AG04449 (cell line): ENCODE measurements at regions not wholly inside any gene's neighbourhood (a gene's known extent, or its start where the extent isn't known, plus 50 kb on each side); places are given as distances from the start of the nearest gene placed in this dataset.

Source experiments
- CTCF ChIA-PET: fragments of 350-600 bp; formaldehyde crosslinking; extraction: SDS; loops from one replicate; lab custom pipeline; 2021; ENCODE audit warnings: antibody characterized with exemption; lab: Yijun Ruan, JAX
- POLR2A ChIA-PET: fragments of 400-600, 350-600 bp; formaldehyde crosslinking; extraction: SDS; loops from one replicate; lab custom pipeline; 2020; ENCODE audit warnings: antibody characterized with exemption, inconsistent platforms; lab: Yijun Ruan, JAX
- DNase-seq: peaks from one replicate; pipeline ENCODE4 v3.0.0-alpha.2; 2010; ENCODE audit warnings: low read depth, low spot score
- H3K4me3 ChIP-seq: 2 replicates; pipeline ENCODE4 v1.5.1; 2011; ENCODE audit warnings: low read depth, mild to moderate bottlenecking, control low read depth, low read length
- CTCF ChIP-seq: IDR thresholded peaks from one replicate; pipeline ENCODE4 v1.5.1; 2011; ENCODE audit warnings: mild to moderate bottlenecking, moderate library complexity, low read length, control low read depth, inconsistent platforms; ENCODE audit not compliant: insufficient read depth; ENCODE audit errors: missing control alignments

DNA sequence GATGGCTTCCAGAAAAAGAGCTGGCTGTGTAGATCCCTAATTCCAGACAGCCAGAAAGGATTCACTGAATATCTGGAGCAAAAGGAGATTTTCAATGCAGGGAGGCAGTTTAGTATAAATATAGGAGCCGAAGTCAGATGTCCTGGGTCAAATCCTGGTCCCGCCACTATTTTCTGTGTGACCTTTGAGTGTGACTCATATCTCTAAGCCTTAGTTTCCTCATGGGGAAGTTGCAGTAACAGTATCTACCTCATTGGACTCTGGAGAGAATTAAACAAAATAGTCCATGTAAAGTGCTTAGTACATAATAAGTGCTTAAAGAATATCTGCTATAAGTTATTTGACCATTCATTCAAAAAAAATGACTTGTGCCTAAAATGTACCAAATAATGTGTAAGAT, 52.1 kb upstream of the ITGA6 start:
- H3K4me3 ChIP-seq = no peak overlapping the region
- TF ChIP-seq CTCF = no peak
- ChIA-PET POLR2A (no interaction called here), CTCF (interaction anchor here (0.9 kb wide), 1 partner anchor 10 kb away, joined by 3 read pairs; no protein-coding TSS in a partner anchor)
- DNase-seq = no peak

GRCh38 chr2:172376016-172376415, 51.4 kb upstream of the ITGA6 start:
- CTCF ChIA-PET = interaction anchor here (0.9 kb wide), 1 partner anchor 11 kb away, joined by 3 read pairs; no protein-coding TSS in a partner anchor
- POLR2A ChIA-PET = no interaction called here

GRCh38 chr2:172376505-172377125, 50.8 kb upstream of the ITGA6 start:
- ChIA-PET POLR2A (no interaction called here), CTCF (no interaction called here)
- no peak for DNase-seq
- H3K4me3 ChIP-seq = no peak overlapping the region
- no peak for TF ChIP-seq CTCF

More at GRCh38 chr2:172376016-172376415, 51.4 kb upstream of the ITGA6 start:
- H3K4me3 ChIP-seq = no peak overlapping the region
- DNase-seq = no peak
- TF ChIP-seq CTCF = no peak

DNA sequence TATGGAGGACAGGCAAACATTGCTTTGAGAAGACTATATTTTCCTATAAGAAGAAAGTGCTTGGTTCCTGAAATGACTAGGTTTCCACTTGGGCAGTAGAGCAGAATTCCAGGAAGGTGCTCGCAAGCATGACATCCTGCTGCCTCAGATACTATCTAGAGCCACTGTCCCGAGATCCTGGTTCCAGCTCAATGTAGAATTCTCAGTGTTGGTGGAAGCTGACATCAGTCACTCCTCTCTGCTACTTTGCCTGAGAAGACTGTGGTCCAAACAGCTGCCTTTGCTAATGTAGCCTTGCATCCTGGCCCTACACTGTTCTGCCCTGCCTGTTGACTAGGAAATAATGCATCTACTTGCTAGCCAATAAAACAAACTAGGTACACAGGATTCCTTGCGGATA, 50.0 kb upstream of the ITGA6 start:
- DNase-seq = no peak
- ChIA-PET CTCF (no interaction called here), POLR2A (no interaction called here)
- TF ChIP-seq CTCF = no peak
- H3K4me3 ChIP-seq = no peak overlapping the region
